ENCODE measurements at regions not wholly inside any gene's neighbourhood (a gene's known extent, or its start where the extent isn't known, plus 50 kb on each side); places are given as distances from the start of the nearest gene placed in this dataset.
"Not testable (repeated sequence)": the region's sequence is repeated elsewhere in the genome, so short reads cannot be mapped to it uniquely, and the experiment has no call there.

- DNase-seq = no peak
Measured at GRCh38 chr6:9924971-9925370, 489.9 kb downstream of the TFAP2A start.

- DNase-seq = no peak
Measured at GRCh38 chr6:9921366-9921765, 493.5 kb downstream of the TFAP2A start.

- no peak for DNase-seq
Measured at GRCh38 chr6:9914951-9915350, 499.9 kb downstream of the TFAP2A start.

GRCh38 chr6:9901376-9901775 is 513.5 kb downstream of the TFAP2A start:
- no peak for DNase-seq

- DNase-seq = no peak
Measured at GRCh38 chr6:9896806-9897205, 518.1 kb downstream of the TFAP2A start.

GRCh38 chr6:9890893-9891292 is 524.0 kb downstream of the TFAP2A start:
- DNase-seq = no peak

- no peak for DNase-seq
Measured at GRCh38 chr6:9890469-9890868, 524.4 kb downstream of the TFAP2A start.

- no peak for DNase-seq
Measured at GRCh38 chr6:9878535-9878934, 536.3 kb downstream of the TFAP2A start.

- peak; percentile 72 for DNase-seq
Measured at GRCh38 chr6:9875605-9876353, 539.1 kb downstream of the TFAP2A start.

GRCh38 chr6:9862603-9863167 is 552.2 kb downstream of the TFAP2A start:
- no peak for DNase-seq

GRCh38 chr6:9851541-9852380 is 563.1 kb downstream of the TFAP2A start:
- DNase-seq = peak; percentile 94

- DNase-seq = no peak
Measured at GRCh38 chr6:9851006-9851405, 563.9 kb downstream of the TFAP2A start.

- DNase-seq = no peak
Measured at GRCh38 chr6:9848094-9848493, 566.8 kb downstream of the TFAP2A start.

- DNase-seq = no peak
Measured at GRCh38 chr6:9841886-9842725, 572.8 kb downstream of the TFAP2A start.

GRCh38 chr6:9834233-9834632 is 580.6 kb downstream of the TFAP2A start:
- no peak for DNase-seq

- DNase-seq = no peak
Measured at GRCh38 chr6:9831783-9832182, 583.1 kb downstream of the TFAP2A start.

GRCh38 chr6:9830808-9831207 is 584.1 kb downstream of the TFAP2A start:
- no peak for DNase-seq

- no peak for DNase-seq
Measured at GRCh38 chr6:9825526-9825925, 589.3 kb downstream of the TFAP2A start.

GRCh38 chr6:9810727-9811126 is 604.1 kb downstream of the TFAP2A start:
- DNase-seq = not testable (repeated sequence)

- DNase-seq = no peak
Measured at GRCh38 chr6:9810286-9810685, 604.6 kb downstream of the TFAP2A start.

GRCh38 chr6:9806195-9806594 is 608.7 kb downstream of the TFAP2A start:
- no peak for DNase-seq

GRCh38 chr6:9801249-9801754 is 613.6 kb downstream of the TFAP2A start:
- DNase-seq = no peak

GRCh38 chr6:9799582-9799981 is 615.3 kb downstream of the TFAP2A start:
- DNase-seq = no peak

Data from islet precursor cell (in vitro differentiated cells).